ENCODE measurements at regions not wholly inside any gene's neighbourhood (a gene's known extent, or its start where the extent isn't known, plus 50 kb on each side); places are given as distances from the start of the nearest gene placed in this dataset.
"Not testable (repeated sequence)": the region's sequence is repeated elsewhere in the genome, so short reads cannot be mapped to it uniquely, and the experiment has no call there.

- DNase-seq (ENCODE audit: low read depth in 2 of 2, low spot score in 1 of 2), result not testable (repeated sequence)
Measured at GRCh38 chr15:20625469-20625868, 83.9 kb upstream of the GOLGA6L6 start.

DNA sequence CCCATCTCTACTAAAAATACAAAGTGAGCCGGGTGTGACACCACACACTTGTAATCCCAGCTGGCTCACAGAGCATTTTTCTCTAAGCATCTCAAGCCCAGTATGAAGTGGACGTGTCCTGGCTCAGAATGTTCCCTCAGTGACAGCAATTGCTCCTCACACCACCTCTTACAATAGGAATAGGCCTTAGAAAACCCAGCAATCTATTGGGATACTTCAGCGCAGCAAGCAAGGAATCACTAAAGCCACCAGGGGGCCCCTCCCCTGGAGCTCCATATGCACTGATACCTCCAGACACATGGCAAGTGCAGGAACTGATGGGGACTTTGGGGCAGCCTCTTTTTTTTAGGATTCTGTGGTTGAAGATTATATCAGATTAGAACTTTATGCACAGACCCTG is 82.5 kb upstream of the GOLGA6L6 start:
- not testable (repeated sequence) for DNase-seq (ENCODE audit: low read depth in 2 of 2, low spot score in 1 of 2)

- not testable (repeated sequence) for DNase-seq (ENCODE audit: low read depth in 2 of 2, low spot score in 1 of 2)
Measured at GRCh38 chr15:20622117-20622516, 80.5 kb upstream of the GOLGA6L6 start.

DNA sequence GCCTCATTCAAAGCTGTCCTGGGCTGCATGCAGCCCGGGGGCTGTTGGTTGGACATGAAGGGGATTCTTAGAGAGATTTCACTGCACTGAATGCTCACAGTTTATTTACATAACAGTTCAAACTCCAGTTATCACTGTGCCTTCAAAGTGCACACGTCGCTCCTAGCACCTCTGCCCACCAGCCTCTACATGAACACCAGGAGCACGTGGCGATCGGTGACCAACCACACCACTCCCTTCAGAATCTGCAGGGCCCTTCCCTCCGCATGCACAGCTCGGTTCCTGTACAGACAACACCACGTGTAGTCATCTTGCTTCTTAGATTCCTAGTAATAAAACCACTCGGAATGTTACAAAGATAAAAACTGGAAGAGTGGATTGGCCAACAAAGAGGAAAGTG is 72.9 kb upstream of the GOLGA6L6 start:
- not testable (repeated sequence) for DNase-seq (ENCODE audit: low read depth in 2 of 2, low spot score in 1 of 2)

- DNase-seq (ENCODE audit: low read depth in 2 of 2, low spot score in 1 of 2), result not testable (repeated sequence)
Measured at GRCh38 chr15:20612796-20613195, 71.2 kb upstream of the GOLGA6L6 start.

GRCh38 chr15:20612356-20612755 is 70.8 kb upstream of the GOLGA6L6 start:
- not testable (repeated sequence) for DNase-seq (ENCODE audit: low read depth in 2 of 2, low spot score in 1 of 2)

GRCh38 chr15:20611667-20612290 is 70.2 kb upstream of the GOLGA6L6 start:
- not testable (repeated sequence) for DNase-seq (ENCODE audit: low read depth in 2 of 2, low spot score in 1 of 2)

GRCh38 chr15:20608179-20608578 is 66.6 kb upstream of the GOLGA6L6 start:
- not testable (repeated sequence) for DNase-seq (ENCODE audit: low read depth in 2 of 2, low spot score in 1 of 2)

- DNase-seq (ENCODE audit: low read depth in 2 of 2, low spot score in 1 of 2), result not testable (repeated sequence)
Measured at GRCh38 chr15:20597245-20597644, 55.6 kb upstream of the GOLGA6L6 start.

GRCh38 chr15:20594219-20594618 is 52.6 kb upstream of the GOLGA6L6 start:
- DNase-seq (ENCODE audit: low read depth in 2 of 2, low spot score in 1 of 2), result not testable (repeated sequence)

GRCh38 chr15:20591936-20592335 is 50.3 kb upstream of the GOLGA6L6 start:
- DNase-seq (ENCODE audit: low read depth in 2 of 2, low spot score in 1 of 2), result not testable (repeated sequence)

Measured in stimulated activated CD8-positive, alpha-beta memory T cell treated with anti-CD3 and anti-CD28 coated beads, Interleukin-4, amount 100 ng/mL, for 4 hours (primary cell).